DMS 273 (cell line): ENCODE measurements at regions not wholly inside any gene's neighbourhood (a gene's known extent, or its start where the extent isn't known, plus 50 kb on each side); places are given as distances from the start of the nearest gene placed in this dataset.

Experiments
- DNase-seq: peaks from one replicate; lab custom pipeline; 2025; ENCODE audit not compliant: unreplicated experiment; lab: John Stamatoyannopoulos, UW

GRCh38 chr5:17428176-17428800 lies 69.7 kb upstream of the TAF11L2 start:
- no peak for DNase-seq

- no peak for DNase-seq
Measured at GRCh38 chr5:17429353-17429752, 68.7 kb upstream of the TAF11L2 start.

DNA sequence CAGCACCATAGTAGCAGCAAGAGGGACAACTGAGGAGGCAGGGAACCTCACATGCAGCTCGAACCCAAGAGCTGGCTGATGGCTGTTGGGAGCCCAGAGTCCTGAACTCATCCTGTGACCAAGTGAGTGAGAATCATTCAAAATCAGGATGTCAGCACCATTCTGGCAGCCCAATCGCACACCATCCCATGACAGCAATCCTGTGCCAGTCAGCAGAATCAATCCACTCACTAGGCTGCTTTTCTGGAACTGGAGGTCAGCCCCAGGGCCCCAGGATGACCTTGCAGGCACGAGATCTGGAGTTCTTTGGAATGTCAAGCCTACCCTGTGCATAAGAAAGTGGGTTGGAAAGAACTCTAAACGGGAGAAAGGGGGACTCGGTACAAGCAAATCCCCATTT lies 67.8 kb upstream of the TAF11L2 start:
- no peak for DNase-seq

- DNase-seq = no peak
Measured at GRCh38 chr5:17431272-17432050, 66.6 kb upstream of the TAF11L2 start.

DNA sequence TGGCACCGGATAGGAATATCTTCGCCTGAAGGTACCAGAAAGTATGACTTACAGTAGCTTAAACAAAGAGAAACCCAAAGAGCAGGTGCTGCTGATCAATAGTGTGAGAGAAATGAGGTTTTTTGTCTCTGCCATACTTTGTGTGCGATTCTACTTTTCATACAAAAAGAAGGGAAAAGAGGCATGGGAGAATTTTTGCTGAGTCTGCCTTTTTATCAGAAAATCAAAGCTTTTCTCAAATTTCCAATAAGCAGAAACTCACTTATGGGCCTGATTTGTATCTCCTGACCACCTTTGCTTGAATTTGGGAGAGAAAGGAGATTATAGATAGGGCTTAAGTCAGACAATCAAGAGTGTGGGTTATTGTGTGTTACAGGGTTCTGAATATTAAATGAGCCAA lies 65.5 kb upstream of the TAF11L2 start:
- DNase-seq = no peak

DNA sequence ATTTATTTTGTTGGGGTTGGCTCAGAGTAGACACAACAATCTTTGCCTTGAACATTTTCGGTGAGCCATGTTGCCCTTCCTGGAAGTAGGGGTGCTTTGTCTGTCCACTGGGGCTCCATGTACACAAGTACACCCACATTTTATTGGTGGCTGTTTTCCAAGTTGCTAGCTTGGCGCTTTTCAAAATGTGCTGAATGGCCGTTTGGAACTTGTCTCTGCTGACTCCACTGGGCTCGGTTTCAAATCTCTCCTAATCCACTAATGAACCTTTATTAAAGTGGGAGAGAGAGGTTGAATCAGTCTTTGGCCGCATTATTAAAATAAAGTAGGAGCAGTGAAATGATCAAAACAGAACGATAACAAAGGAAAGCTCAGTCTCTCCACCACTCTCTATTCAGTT lies 64.6 kb upstream of the TAF11L2 start:
- no peak for DNase-seq

DNA sequence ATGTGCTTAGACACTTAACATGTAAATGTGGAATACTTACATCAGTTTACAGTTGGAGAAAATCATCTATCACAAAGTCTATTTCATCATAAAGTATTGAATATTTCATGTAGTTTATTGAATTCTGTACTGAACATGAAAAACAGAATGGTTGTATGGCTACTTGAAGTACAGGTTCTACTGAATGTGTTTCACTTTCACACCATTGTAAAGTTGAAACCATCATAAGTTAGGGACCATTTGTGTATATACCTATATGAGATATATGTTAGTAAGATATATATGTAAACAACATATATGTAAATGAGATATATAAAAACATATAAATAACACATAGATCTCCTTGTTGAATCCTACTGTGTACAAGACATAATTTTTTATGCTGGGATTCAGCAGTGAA lies 63.0 kb upstream of the TAF11L2 start:
- DNase-seq = no peak

GRCh38 chr5:17436350-17436749 lies 61.7 kb upstream of the TAF11L2 start:
- DNase-seq = no peak

DNA sequence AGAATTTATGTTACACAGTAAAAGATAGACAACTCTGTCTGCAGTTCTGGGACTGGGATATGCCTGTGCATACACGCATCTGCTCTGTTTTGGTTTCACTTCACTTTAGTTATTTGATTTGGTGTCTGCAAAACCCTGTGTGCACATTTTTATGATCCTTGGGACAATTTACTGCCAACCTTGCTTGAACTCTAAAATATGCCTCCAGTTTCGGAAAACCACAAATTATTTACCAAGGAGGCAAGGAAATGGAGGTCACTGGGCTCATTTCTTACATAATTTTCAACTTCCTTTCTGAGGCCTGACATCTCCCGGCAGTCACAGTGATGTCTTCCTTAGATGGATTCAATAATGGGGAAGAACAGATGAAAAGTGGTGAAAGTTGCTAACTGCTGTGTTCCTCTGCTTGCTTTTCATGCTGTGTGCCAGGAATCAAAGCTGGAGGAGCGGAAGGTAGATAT lies 61.2 kb upstream of the TAF11L2 start:
- no peak for DNase-seq

- no peak for DNase-seq
Measured at GRCh38 chr5:17438027-17438426, 60.0 kb upstream of the TAF11L2 start.

DNA sequence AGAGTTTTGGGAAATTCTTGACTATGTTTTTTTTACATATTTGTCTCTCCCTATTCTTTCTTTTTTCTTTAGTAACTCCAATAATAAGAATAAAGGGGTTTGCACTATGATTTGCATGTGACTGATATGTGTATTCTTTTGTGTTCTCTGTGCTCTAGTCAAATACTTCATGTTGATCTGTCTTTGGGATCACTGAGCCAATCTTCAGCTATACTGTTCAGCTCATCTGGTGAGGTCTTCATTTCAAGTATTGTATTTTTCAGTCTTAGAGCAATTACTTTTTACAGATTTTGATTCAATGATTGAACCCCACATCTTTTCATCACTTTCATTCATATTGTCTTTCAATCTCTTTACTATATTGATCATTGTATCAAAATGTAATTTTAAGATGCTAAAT lies 58.1 kb upstream of the TAF11L2 start:
- DNase-seq = no peak

- DNase-seq = no peak
Measured at GRCh38 chr5:17440766-17441165, 57.3 kb upstream of the TAF11L2 start.

GRCh38 chr5:17441351-17441750 lies 56.7 kb upstream of the TAF11L2 start:
- DNase-seq = no peak

DNA sequence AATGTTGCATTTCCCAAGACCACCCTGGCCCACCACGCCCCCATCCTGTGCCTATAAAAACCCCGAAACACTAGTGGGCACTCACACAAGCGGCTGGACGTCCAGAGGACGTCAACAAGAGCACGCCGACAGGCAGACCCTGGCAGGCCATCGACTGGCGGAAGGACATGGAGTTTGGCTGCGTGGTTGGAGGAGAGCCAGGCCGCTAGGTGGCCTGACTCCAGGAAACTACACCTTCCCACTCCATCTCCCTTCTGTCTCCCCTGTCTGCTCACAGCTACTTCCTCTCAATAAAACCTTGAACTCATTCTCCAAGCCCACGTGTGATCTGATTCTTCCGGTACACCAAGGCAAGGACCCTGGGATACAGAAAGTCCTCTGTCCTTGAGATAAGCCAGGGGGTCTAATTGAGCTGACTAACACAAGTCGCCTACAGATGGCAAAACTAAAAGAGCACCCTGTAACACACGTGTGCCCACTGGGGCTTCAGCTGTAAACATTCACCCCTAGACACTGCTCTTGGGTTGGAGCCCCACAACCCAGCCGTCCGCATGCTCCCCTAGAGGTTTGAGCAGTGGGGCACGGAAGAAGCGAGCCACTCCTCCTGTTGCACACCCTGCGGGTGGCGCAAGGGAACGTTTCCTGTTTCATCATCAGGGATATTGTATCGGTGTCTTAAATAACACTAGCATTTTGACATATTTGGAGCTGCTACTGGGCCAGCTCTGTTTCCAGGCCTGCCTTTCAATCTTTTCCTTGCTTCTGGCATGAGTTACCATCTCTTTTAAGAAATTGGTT lies 54.5 kb upstream of the TAF11L2 start:
- no peak for DNase-seq

GRCh38 chr5:17444496-17444895 lies 53.5 kb upstream of the TAF11L2 start:
- no peak for DNase-seq

- no peak for DNase-seq
Measured at GRCh38 chr5:17445185-17445584, 52.8 kb upstream of the TAF11L2 start.
